Ovary (tissue), 3 donors: ENCODE measurements at regions not wholly inside any gene's neighbourhood (a gene's known extent, or its start where the extent isn't known, plus 50 kb on each side); places are given as distances from the start of the nearest gene placed in this dataset.

ENCODE experiments used
- CTCF ChIP-seq, 3 donors: fragments of 450-650 bp in 2 of 3; fragments of 200-600 bp in 1 of 3; IDR thresholded peaks; one replicate each; pipeline versions ENCODE4 v1.5.1 to v1.8.0; 2016 to 2022; ENCODE audit warnings: antibody characterized with exemption in 3 of 3, mild to moderate bottlenecking in 1 of 3
- EP300 ChIP-seq: sonication (generic); formaldehyde crosslinking; IDR thresholded peaks from one replicate; pipeline ENCODE4 v1.6.1; 2017; ENCODE audit warnings: antibody characterized with exemption
- POLR2A ChIP-seq: fragments of 450-650 bp; IDR thresholded peaks from one replicate; pipeline ENCODE4 v1.6.1; 2017; ENCODE audit warnings: antibody characterized with exemption, mild to moderate bottlenecking, moderate library complexity
- donor health status: DM: no; HTN: no; CAD: no.

DNA sequence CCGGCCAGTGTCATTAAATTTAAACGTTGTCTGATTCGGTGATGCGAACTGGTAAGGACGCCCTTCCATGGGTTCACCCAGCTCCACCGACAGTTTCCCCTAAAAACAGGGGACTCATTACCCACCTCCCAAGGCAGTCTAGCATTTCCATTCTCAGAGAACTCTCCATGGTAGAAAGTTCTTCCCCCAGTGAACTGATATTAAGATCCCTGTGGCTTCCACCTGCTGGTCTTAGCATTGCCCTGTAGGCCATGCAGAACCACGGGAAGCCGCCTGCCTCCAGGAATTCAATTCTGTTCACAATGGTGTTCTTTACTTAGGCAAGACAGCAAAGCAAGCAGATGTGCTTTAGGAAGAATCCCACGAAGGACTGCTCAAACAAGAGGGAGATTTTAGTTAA lies 128.9 kb upstream of the NANOS1 start:
- TF ChIP-seq CTCF (IDR thresholded peaks at IDR 0.05) (no peak), POLR2A (no peak), EP300 (no peak)
